K562 (cell line): ENCODE measurements at regions not wholly inside any gene's neighbourhood (a gene's known extent, or its start where the extent isn't known, plus 50 kb on each side); places are given as distances from the start of the nearest gene placed in this dataset.
"Not testable (repeated sequence)": the region's sequence is repeated elsewhere in the genome, so short reads cannot be mapped to it uniquely, and the experiment has no call there.

ENCODE experiments used
- ATAC-seq: fragments of 200-7000 bp; cut with Tn5 transposase; 3 replicates; pipeline ENCODE4 v1.9.1; 2020; ENCODE audit warnings: moderate library complexity
- BruUV-seq: library from RNA; stranded (reverse); fragments of 400-500 nt; replicated peaks from 2 replicates; lab custom pipeline; 2021; lab: Mats Ljungman, UMichigan
- CTCF ChIA-PET: fragments of 300-600 bp; formaldehyde crosslinking; extraction: SDS; loops from one replicate; lab custom pipeline; 2021; ENCODE audit warnings: low intra/inter-chr PET ratio; lab: Yijun Ruan, JAX
- POLR2A ChIA-PET: fragments of 300-600, 350-650 bp; sonication (Branson Sonifier 250); formaldehyde crosslinking; extraction: SDS; loops from one replicate; lab custom pipeline; 2021; ENCODE audit warnings: antibody characterized with exemption, inconsistent platforms; lab: Yijun Ruan, JAX
- DNase-seq, 4 experiments: peaks; one replicate each; pipeline versions ENCODE4 v3.0.0 to v3.0.0-alpha.2; 2011 to 2018; ENCODE audit warnings: low spot score in 3 of 4, mixed read lengths in 3 of 4; ENCODE audit errors: extremely low read depth in 1 of 4
- FAIRE-seq: peaks from 2 replicates; lab custom pipeline; 2011; peaks lifted over from hg19 to GRCh38; lab: Jason Lieb, UNC
- H2AFZ ChIP-seq: 2 replicates; pipeline ENCODE4 v1.6.0; 2011; ENCODE audit warnings: low read depth, low read length, control low read depth, inconsistent platforms
- H3K27ac ChIP-seq: fragments of 200-600 bp; 3 replicates; pipeline ENCODE4 v1.8.0; 2011; ENCODE audit warnings: low read depth, mild to moderate bottlenecking, control low read depth, inconsistent platforms, low read length, moderate library complexity, mixed read lengths; ENCODE audit errors: extremely low read depth
- H3K27me3 ChIP-seq, 2 experiments: fragments of 300-600 bp in 1 of 2; 2 replicates in 1 of 2; 3 replicates in 1 of 2; pipeline versions ENCODE4 v1.6.0 to v1.8.0; 2011; ENCODE audit warnings: inconsistent platforms in 2 of 2, low read length in 2 of 2, mild to moderate bottlenecking in 1 of 2, mixed read lengths in 1 of 2, moderate library complexity in 1 of 2; ENCODE audit not compliant: control insufficient read depth in 2 of 2, insufficient read depth in 2 of 2
- H3K36me3 ChIP-seq: fragments of 300-600 bp; 3 replicates; pipeline ENCODE4 v1.8.0; 2011; ENCODE audit warnings: mild to moderate bottlenecking, low read length, inconsistent platforms; ENCODE audit not compliant: control insufficient read depth, insufficient read depth
- H3K4me1 ChIP-seq, 2 experiments: fragments of 200-600 bp in 1 of 2; replicated peaks in 1 of 2; 2 replicates in 1 of 2; 3 replicates in 1 of 2; pipeline versions ENCODE4 v1.5.1 to v1.8.0; 2011; ENCODE audit warnings: inconsistent platforms in 2 of 2, low read length in 2 of 2, mild to moderate bottlenecking in 1 of 2, mixed read lengths in 1 of 2, moderate library complexity in 1 of 2; ENCODE audit not compliant: control insufficient read depth in 2 of 2, insufficient read depth in 2 of 2
- H3K4me2 ChIP-seq: 2 replicates; pipeline ENCODE4 v1.6.1; 2011; ENCODE audit warnings: low read length, control low read depth, inconsistent platforms, mixed read lengths; ENCODE audit not compliant: insufficient read depth
- H3K4me3 ChIP-seq: fragments of 200-600 bp; sonication (generic), shearing (Covaris generic); 2 replicates; pipeline ENCODE4 v1.5.1; 2016; ENCODE audit warnings: control low read depth, inconsistent platforms
- H3K79me2 ChIP-seq: fragments of 200-600 bp; 3 replicates; pipeline ENCODE4 v1.8.0; 2011; ENCODE audit warnings: low read length, inconsistent platforms; ENCODE audit not compliant: control insufficient read depth, insufficient read depth
- H3K9ac ChIP-seq, 2 experiments: 2 replicates each; pipeline versions ENCODE4 v1.6.0 to v1.6.1; 2011; ENCODE audit warnings: low read depth in 2 of 2, low read length in 2 of 2, control low read depth in 1 of 2, inconsistent platforms in 1 of 2, mild to moderate bottlenecking in 1 of 2, mixed read lengths in 1 of 2; ENCODE audit not compliant: insufficient read depth in 1 of 2
- H3K9me1 ChIP-seq: one replicate; pipeline ENCODE4 v1.6.0; 2011; ENCODE audit warnings: inconsistent platforms, mild to moderate bottlenecking, low read length, moderate library complexity; ENCODE audit not compliant: control insufficient read depth, insufficient read depth
- H3K9me3 ChIP-seq: replicated peaks from 2 replicates; pipeline ENCODE4 v1.5.1; 2011; ENCODE audit warnings: low read depth, low read length, inconsistent platforms; ENCODE audit not compliant: control insufficient read depth, insufficient read depth
- H4K20me1 ChIP-seq: replicated peaks from 2 replicates; pipeline ENCODE4 v1.6.1; 2011; ENCODE audit warnings: low read length, inconsistent platforms, mixed read lengths; ENCODE audit not compliant: control insufficient read depth, insufficient read depth
- CBX3 ChIP-seq, 2 experiments: IDR thresholded peaks; 1 replicate in 1 of 2; 2 replicates in 1 of 2; pipeline ENCODE4 v1.6.1; 2012; ENCODE audit warnings: inconsistent platforms in 2 of 2, low read length in 2 of 2, borderline replicate concordance in 1 of 2, control low read depth in 1 of 2
- CEBPB ChIP-seq: fragments of 450-650 bp; IDR thresholded peaks from 2 replicates; pipeline ENCODE4 v1.6.1; 2016; ENCODE audit warnings: missing genetic modification characterization, missing compliant biosample characterization
- CHD2 ChIP-seq: IDR thresholded peaks from 2 replicates; pipeline ENCODE4 v1.6.1; 2011; ENCODE audit warnings: low read depth, low read length
- ETV1 ChIP-seq: fragments of 450-650 bp; conservative IDR thresholded peaks from 2 replicates; pipeline ENCODE4 v1.6.1; 2016; ENCODE audit warnings: missing genetic modification characterization, control low read depth, low read depth, missing compliant biosample characterization
- KDM4B ChIP-seq, 2 experiments: fragments of 450-650 bp in 1 of 2; sonication (generic) in 1 of 2; IDR thresholded peaks; 2 replicates each; pipeline ENCODE4 v1.6.1; 2016 to 2017; ENCODE audit warnings: borderline replicate concordance in 2 of 2, antibody characterized with exemption in 1 of 2, low read depth in 1 of 2, mild to moderate bottlenecking in 1 of 2
- MEIS2 ChIP-seq: fragments of 450-650 bp; IDR thresholded peaks from 2 replicates; pipeline ENCODE4 v1.6.1; 2014; ENCODE audit warnings: mild to moderate bottlenecking; ENCODE audit not compliant: partially characterized antibody
- MIER1 ChIP-seq: fragments of 450-650 bp; IDR thresholded peaks from 2 replicates; pipeline ENCODE4 v1.6.1; 2016; ENCODE audit warnings: antibody characterized with exemption, mild to moderate bottlenecking, low read depth
- NFIC ChIP-seq: fragments of 450-650 bp; IDR thresholded peaks from 2 replicates; pipeline ENCODE4 v1.6.1; 2017; ENCODE audit warnings: mild to moderate bottlenecking, inconsistent platforms
- NR1H2 ChIP-seq: sonication (generic); formaldehyde crosslinking; IDR thresholded peaks from 2 replicates; pipeline ENCODE4 v1.4.0; 2020; ENCODE audit warnings: mild to moderate bottlenecking, missing genetic modification reagents
- PHB ChIP-seq: fragments of 250-450 bp; sonication (Bioruptor Pico); IDR thresholded peaks from 2 replicates; pipeline ENCODE4 v1.5.0; 2021
- POLR3A ChIP-seq: IDR thresholded peaks from 2 replicates; pipeline ENCODE4 v1.6.1; 2011; ENCODE audit warnings: borderline replicate concordance, mild to moderate bottlenecking, moderate library complexity; ENCODE audit not compliant: insufficient read length, insufficient read depth; ENCODE audit errors: extremely low read depth
- PRPF4 ChIP-seq: fragments of 200-400 bp; formaldehyde crosslinking; IDR thresholded peaks from one replicate; pipeline ENCODE4 v1.6.1; 2017; ENCODE audit warnings: low read length, low read depth, mild to moderate bottlenecking; ENCODE audit not compliant: insufficient read depth, poor library complexity, severe bottlenecking
- SNIP1 ChIP-seq: fragments of 450-650 bp; IDR thresholded peaks from 2 replicates; pipeline ENCODE4 v1.7.1; 2017; ENCODE audit warnings: low read depth, mild to moderate bottlenecking
- TRIM28 ChIP-seq: fragments of 450-650 bp; IDR thresholded peaks from 2 replicates; pipeline ENCODE4 v1.6.1; 2017
- ZEB2 ChIP-seq: fragments of 450-650 bp; IDR thresholded peaks from 2 replicates; pipeline ENCODE4 v1.6.1; 2016
- ZNF124 ChIP-seq: sonication (generic); formaldehyde crosslinking; IDR thresholded peaks from 2 replicates; pipeline ENCODE4 v1.8.1; 2022; ENCODE audit warnings: missing genetic modification reagents
- ZNF668 ChIP-seq: fragments of 250-450 bp; sonication (Bioruptor Pico); IDR thresholded peaks from 2 replicates; pipeline ENCODE4 v1.8.0; 2022; ENCODE audit warnings: mild to moderate bottlenecking, inconsistent platforms
- WGBS: fragments of 100-300 bp; shearing (Covaris generic); methylation state at CpG from one replicate; pipeline ENCODE4 v1.1.6; 2016; ENCODE audit warnings: low coverage, mixed read lengths; ENCODE audit not compliant: insufficient coverage; ENCODE audit errors: missing lambda C conversion rate; 5-methylcytosine and 5-hydroxymethylcytosine counted together
- in situ Hi-C: fragments of 300-500 bp; cut with MboI; formaldehyde crosslinking; loops from 4 replicates; pipeline ENCODE4 v1.15.0; 2018; ENCODE audit warnings: inconsistent platforms, mixed read lengths
- intact Hi-C: fragments of 100-400 bp; cut with micrococcal nuclease; formaldehyde crosslinking; loops from 2 replicates; pipeline ENCODE4 v1.14.2; 2022

DNA sequence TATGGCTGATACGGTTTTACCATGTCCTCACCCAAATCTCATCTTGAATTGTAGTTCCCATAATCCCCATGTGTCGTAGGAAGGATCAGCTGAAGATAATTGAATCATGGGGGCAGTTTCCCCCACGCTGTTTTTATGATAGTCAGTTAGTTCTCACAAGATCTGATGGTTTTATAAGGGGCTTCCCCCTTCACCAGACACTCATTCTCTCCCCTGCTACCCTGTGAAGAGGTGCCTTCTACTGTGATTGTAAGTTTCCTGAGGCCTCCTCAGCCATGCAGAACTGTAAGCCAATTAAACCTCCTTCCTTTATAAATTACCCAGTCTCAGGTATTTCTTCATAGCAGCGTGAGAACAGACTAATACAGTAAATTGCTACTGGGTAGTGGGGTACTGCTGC, 139.6 kb upstream of the VANGL1 start:
- in situ Hi-C loops, DNase-seq: not testable (repeated sequence)

DNA sequence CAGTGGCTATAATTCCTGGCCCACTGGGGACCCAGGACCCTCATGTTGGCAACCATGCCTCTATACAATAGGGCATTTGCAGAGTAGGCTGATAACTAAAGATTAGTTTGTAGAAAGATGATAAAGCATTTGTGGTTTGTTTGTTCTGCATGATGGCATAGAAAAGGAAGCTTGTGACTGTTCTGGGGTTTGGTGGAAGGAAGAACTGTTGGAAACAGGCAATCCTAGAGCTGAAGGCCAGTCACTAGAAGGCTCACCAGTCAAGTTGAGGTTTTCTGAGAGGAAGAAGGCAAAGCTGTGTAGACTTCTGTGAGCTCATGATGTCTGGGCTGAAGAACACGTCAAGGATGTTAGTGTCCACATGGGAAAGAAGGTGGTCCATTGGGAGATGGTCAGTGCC, 140.3 kb upstream of the VANGL1 start:
- Histone ChIP-seq H3K9me3 (no peaks in the 10 kb centered on the region), H3K36me3 (no peaks in the 10 kb centered on the region), H3K4me2 (no peak overlapping the region), H3K9ac (no peak overlapping the region), H3K27ac (no peak overlapping the region), H3K4me1 (no peaks in the 10 kb centered on the region), H4K20me1 (0 out of 2 replicates have a peak, but pooled peaks cover 2% of the 10 kb centered on the region), H3K4me3 (no peak overlapping the region), H3K27me3 (peaks cover 0 to 5% of the 10 kb centered on the region in 2 experiments; a peak in 1 of 5 replicates), H3K9me1 (no peaks in the 10 kb centered on the region), H3K79me2 (no peaks in the 10 kb centered on the region), H2AFZ (no peak overlapping the region)
- BruUV-seq = no TSS peak
- ATAC-seq = no peak
- intact Hi-C loops = no loop called here
- CTCF ChIA-PET = no interaction called here
- 0% methylated on average over 1 of the region's 1 CpG for WGBS
- FAIRE-seq = no peak
- POLR2A ChIA-PET = interaction anchor here (0.7 kb wide), 1 partner anchor 226 kb away, joined by 3 read pairs; no protein-coding TSS in a partner anchor
- no peak for DNase-seq
- TF ChIP-seq PHB (CRISPR knock-in tag) (no peak), CBX3 (IDR thresholded peaks at IDR 0.05; ENCODE audit: borderline replicate concordance in 1 of 2, low read length in 2 of 2) (no peak), CEBPB (no peak), NFIC (no peak), ETV1 (tag) (no peak), CHD2 (no peak), SNIP1 (no peak), MIER1 (no peak), POLR3A (no peak), NR1H2 (CRISPR knock-in tag) (no peak), TRIM28 (no peak), MEIS2 (no peak), PRPF4 (no peak), ZNF124 (CRISPR knock-in tag) (no peak), ZNF668 (CRISPR knock-in tag) (no peak), KDM4B (IDR thresholded peaks at IDR 0.05; ENCODE audit: borderline replicate concordance in 2 of 2, low read depth in 1 of 2) (no peak), ZEB2 (no peak)
- in situ Hi-C loops = no loop called here

More for the DNA sequence above, 139.6 kb upstream of the VANGL1 start:
- H3K79me2 ChIP-seq, H3K4me2 ChIP-seq, H3K9ac ChIP-seq, H3K4me3 ChIP-seq, intact Hi-C loops, H3K9me3 ChIP-seq, H3K27me3 ChIP-seq, H3K27ac ChIP-seq, H3K9me1 ChIP-seq, CTCF ChIA-PET, ATAC-seq, H2AFZ ChIP-seq, H4K20me1 ChIP-seq, H3K36me3 ChIP-seq, FAIRE-seq, H3K4me1 ChIP-seq, BruUV-seq, POLR2A ChIA-PET: not testable (repeated sequence)
- 0% methylated on average over 4 of the region's 4 CpGs for WGBS
